ENCODE measurements at regions not wholly inside any gene's neighbourhood (a gene's known extent, or its start where the extent isn't known, plus 50 kb on each side); places are given as distances from the start of the nearest gene placed in this dataset.

DNA sequence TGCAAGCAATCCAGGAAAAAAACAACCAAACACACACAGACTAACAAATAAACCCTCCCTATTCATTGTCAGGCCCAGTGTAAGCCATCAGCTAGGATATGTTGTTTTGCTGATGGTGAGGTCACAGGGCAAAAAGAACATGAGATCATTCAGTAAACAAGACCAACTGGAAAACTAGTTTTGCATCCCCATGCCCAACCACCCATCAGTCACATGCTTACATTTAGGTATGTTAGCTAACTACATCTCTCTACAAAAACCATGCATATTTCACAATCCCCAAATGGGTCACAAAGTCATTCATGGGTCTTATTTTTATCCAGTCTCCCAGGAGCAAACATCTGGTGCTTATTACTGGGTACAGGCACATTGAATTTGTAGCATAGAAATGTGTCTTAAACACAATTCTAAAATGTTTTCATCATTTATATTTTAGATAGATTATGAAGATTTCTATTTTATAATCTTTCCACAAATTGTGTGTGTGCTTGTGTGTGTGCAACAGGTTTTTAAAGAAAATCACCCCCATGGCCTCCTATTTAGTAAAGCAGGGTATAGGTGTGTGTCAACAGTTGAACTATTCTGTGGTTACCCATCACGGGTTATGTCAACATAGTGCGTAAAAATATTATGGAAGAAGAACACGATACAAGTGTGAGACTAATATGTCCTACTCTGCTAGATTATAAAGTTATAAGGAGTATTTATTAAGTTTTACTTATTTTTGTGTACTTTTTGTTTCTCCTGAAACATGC, 103.8 kb upstream of the AKR1E2 start:
- H3K9me3 ChIP-seq = no peaks in the 10 kb centered on the region
- no peaks in the 10 kb centered on the region for H3K4me1 ChIP-seq
- no peak overlapping the region for H3K27ac ChIP-seq
- no peak for DNase-seq
- no peak overlapping the region for H3K4me3 ChIP-seq
- no peak for TF ChIP-seq POLR2A (IDR thresholded peaks at IDR 0.05)
- TF ChIP-seq, protein P1, sequence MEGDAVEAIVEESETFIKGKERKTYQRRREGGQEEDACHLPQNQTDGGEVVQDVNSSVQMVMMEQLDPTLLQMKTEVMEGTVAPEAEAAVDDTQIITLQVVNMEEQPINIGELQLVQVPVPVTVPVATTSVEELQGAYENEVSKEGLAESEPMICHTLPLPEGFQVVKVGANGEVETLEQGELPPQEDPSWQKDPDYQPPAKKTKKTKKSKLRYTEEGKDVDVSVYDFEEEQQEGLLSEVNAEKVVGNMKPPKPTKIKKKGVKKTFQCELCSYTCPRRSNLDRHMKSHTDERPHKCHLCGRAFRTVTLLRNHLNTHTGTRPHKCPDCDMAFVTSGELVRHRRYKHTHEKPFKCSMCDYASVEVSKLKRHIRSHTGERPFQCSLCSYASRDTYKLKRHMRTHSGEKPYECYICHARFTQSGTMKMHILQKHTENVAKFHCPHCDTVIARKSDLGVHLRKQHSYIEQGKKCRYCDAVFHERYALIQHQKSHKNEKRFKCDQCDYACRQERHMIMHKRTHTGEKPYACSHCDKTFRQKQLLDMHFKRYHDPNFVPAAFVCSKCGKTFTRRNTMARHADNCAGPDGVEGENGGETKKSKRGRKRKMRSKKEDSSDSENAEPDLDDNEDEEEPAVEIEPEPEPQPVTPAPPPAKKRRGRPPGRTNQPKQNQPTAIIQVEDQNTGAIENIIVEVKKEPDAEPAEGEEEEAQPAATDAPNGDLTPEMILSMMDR (IDR thresholded peaks at IDR 0.05) = no peak
- no peaks in the 10 kb centered on the region for H3K36me3 ChIP-seq (ENCODE audit: low read depth, missing control alignments)
- intact Hi-C loops (cut with DNase I; ENCODE audit: low total_unique reads) = no loop called here
- 95 to 96% methylated on average over 3 of the region's 3 CpGs for WGBS, 2 donors
- no peaks in the 10 kb centered on the region for H3K27me3 ChIP-seq

DNA sequence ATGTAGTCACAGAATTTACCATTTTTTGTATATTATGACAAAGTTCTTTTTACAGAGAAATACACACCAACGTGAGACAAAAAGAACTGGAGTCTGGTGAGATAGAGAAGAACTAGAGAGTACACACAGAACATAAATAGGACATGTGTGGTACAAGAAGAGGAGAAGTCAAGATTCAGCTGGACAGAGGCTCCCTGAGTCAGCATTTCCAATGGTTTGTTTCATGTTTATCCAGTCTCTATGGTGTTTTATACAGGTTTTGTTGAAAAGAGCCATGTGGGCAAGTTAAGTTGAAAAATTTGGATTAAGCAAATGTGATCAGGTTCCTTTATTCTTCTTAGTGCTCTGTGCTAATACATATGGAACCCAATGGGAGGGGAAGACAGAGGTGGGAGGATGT, 105.5 kb upstream of the AKR1E2 start:
- Histone ChIP-seq H3K36me3 (ENCODE audit: low read depth, missing control alignments) (no peaks in the 10 kb centered on the region), H3K4me1 (no peaks in the 10 kb centered on the region), H3K27me3 (no peaks in the 10 kb centered on the region), H3K27ac (no peak overlapping the region), H3K9me3 (no peaks in the 10 kb centered on the region), H3K4me3 (no peak overlapping the region)
- 61 to 68% methylated on average over 1 of the region's 1 CpG for WGBS, 2 donors
- TF ChIP-seq, protein P1 (IDR thresholded peaks at IDR 0.05) = no peak
- no peak for TF ChIP-seq POLR2A (IDR thresholded peaks at IDR 0.05)
- no peak for DNase-seq
- intact Hi-C loops (cut with DNase I; ENCODE audit: low total_unique reads) = no loop called here

DNA sequence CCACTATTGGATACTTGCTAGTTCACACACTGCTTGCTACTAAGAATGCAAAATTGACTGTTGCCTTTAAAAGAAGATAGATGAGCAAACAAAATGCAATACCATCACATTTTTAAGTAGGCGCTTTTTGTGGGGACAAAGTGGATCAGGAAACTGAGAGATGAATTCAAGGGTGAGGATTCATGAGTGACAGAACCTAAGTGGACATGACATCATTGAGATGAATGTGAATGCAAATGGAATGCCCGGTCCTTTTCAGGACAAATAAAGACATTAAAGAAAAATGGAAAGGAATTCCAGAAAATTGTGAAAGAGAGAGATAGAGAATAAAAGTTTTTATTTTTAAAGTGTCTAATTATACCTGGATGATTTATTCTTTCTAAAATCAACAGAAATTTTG, 106.3 kb upstream of the AKR1E2 start:
- Histone ChIP-seq H3K36me3 (ENCODE audit: low read depth, missing control alignments) (no peaks in the 10 kb centered on the region), H3K9me3 (no peaks in the 10 kb centered on the region), H3K27me3 (no peaks in the 10 kb centered on the region), H3K4me3 (no peak overlapping the region), H3K4me1 (no peaks in the 10 kb centered on the region), H3K27ac (no peak overlapping the region)
- TF ChIP-seq POLR2A (IDR thresholded peaks at IDR 0.05) = no peak
- TF ChIP-seq, protein P1 (IDR thresholded peaks at IDR 0.05) = no peak
- DNase-seq = no peak
- intact Hi-C loops (cut with DNase I; ENCODE audit: low total_unique reads) = no loop called here
- WGBS, 2 donors = 91 to 94% methylated on average over 2 of the region's 2 CpGs

GRCh38 chr10:4719036-4719435, 107.0 kb upstream of the AKR1E2 start:
- H3K36me3 ChIP-seq (ENCODE audit: low read depth, missing control alignments) = no peaks in the 10 kb centered on the region
- H3K4me1 ChIP-seq = no peaks in the 10 kb centered on the region
- no peaks in the 10 kb centered on the region for H3K9me3 ChIP-seq
- TF ChIP-seq POLR2A (IDR thresholded peaks at IDR 0.05) = no peak
- TF ChIP-seq, protein P1 (IDR thresholded peaks at IDR 0.05) = no peak
- H3K27me3 ChIP-seq = no peaks in the 10 kb centered on the region
- H3K27ac ChIP-seq = no peak overlapping the region
- no peak for DNase-seq
- H3K4me3 ChIP-seq = no peak overlapping the region
- intact Hi-C loops (cut with DNase I; ENCODE audit: low total_unique reads) = no loop called here
- 91 to 98% methylated on average over 1 of the region's 1 CpG for WGBS, 2 donors

- intact Hi-C loops (cut with DNase I; ENCODE audit: low total_unique reads) = no loop called here
- no peak for DNase-seq
- 88 to 93% methylated on average over 4 of the region's 4 CpGs for WGBS, 2 donors
Observed at GRCh38 chr10:4718544-4718943, 107.5 kb upstream of the AKR1E2 start.

More at GRCh38 chr10:4718544-4718943, 107.5 kb upstream of the AKR1E2 start:
- TF ChIP-seq POLR2A (IDR thresholded peaks at IDR 0.05) = no peak
- TF ChIP-seq, protein P1 (IDR thresholded peaks at IDR 0.05) = no peak
- Histone ChIP-seq H3K27me3 (no peaks in the 10 kb centered on the region), H3K36me3 (ENCODE audit: low read depth, missing control alignments) (no peaks in the 10 kb centered on the region), H3K27ac (no peak overlapping the region), H3K4me1 (no peaks in the 10 kb centered on the region), H3K9me3 (no peaks in the 10 kb centered on the region), H3K4me3 (no peak overlapping the region)

All from testis (tissue), 2 donors.